IPS DF 6.9 (cell line): ENCODE measurements at regions not wholly inside any gene's neighbourhood (a gene's known extent, or its start where the extent isn't known, plus 50 kb on each side); places are given as distances from the start of the nearest gene placed in this dataset.

ENCODE experiments used
- DNase-seq: peaks from one replicate; pipeline ENCODE4 v3.0.0-alpha.2; 2013; ENCODE audit warnings: low read depth, low spot score
- H3K27ac ChIP-seq: one replicate; pipeline ENCODE4 v1.5.1; 2013; ENCODE audit warnings: low read length, control low read depth
- H3K27me3 ChIP-seq: 2 replicates; pipeline ENCODE4 v1.6.1; 2013; ENCODE audit warnings: mild to moderate bottlenecking, low read length; ENCODE audit not compliant: control insufficient read depth, insufficient read depth
- H3K36me3 ChIP-seq: 2 replicates; pipeline ENCODE4 v1.6.1; 2013; ENCODE audit warnings: low read length; ENCODE audit not compliant: control insufficient read depth, insufficient read depth
- H3K4me1 ChIP-seq: 2 replicates; pipeline ENCODE4 v1.6.1; 2013; ENCODE audit warnings: low read length; ENCODE audit not compliant: control insufficient read depth, insufficient read depth
- H3K4me3 ChIP-seq: 2 replicates; pipeline ENCODE4 v1.5.1; 2013; ENCODE audit warnings: mild to moderate bottlenecking, low read length
- H3K9me3 ChIP-seq: 2 replicates; pipeline ENCODE4 v1.6.1; 2013; ENCODE audit warnings: low read length, inconsistent platforms; ENCODE audit not compliant: control insufficient read depth, insufficient read depth
- WGBS: extraction: QIAGEN DNeasy Blood & Tissue Kit; methylation state at CpG from one replicate; pipeline ENCODE4 v1.1.7; 2013; ENCODE audit warnings: mixed read lengths, missing lambda C conversion rate; ENCODE audit not compliant: insufficient read length, insufficient coverage; 5-methylcytosine and 5-hydroxymethylcytosine counted together

GRCh38 chr13:29922896-29923295 lies 72.5 kb upstream of the UBL3 start:
- no CpG with 5 or more reads among the region's 3 CpGs for WGBS
- no peak for DNase-seq
- H3K4me3 ChIP-seq, result no peak overlapping the region
- no peaks in the 10 kb centered on the region for H3K27me3 ChIP-seq
- no peaks in the 10 kb centered on the region for H3K9me3 ChIP-seq
- peaks cover 1% of the 10 kb centered on the region; the same call in 1 of the 2 replicates for H3K4me1 ChIP-seq
- no peak overlapping the region for H3K27ac ChIP-seq
- H3K36me3 ChIP-seq, result no peaks in the 10 kb centered on the region

DNA sequence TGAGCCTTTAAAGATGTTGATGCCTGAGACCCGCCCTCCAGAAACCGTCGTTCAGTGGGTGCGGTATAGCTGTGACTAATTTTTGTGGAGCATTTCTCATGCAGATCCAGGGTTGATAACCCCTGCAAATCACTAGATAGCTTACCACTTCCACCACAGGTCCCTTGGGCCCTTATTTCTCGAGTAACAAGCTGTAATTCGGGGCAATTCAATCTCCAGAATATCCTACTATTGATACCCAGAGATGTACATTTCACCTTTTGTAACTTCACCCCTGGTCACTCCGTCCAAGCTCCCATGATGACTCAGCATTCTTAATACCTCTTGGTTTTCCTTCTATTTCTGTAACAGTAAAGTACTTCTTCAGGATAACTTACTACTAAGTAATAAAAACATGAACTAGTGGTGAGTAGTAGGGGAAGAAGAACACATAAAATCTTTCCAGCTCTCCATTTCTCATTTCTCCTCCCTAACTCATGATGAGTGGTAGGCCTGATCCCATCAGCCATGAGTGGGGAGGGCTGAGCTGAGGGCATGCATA lies 71.9 kb upstream of the UBL3 start:
- peaks cover 1% of the 10 kb centered on the region; the same call in 1 of the 2 replicates for H3K4me1 ChIP-seq
- no peak for DNase-seq

DNA sequence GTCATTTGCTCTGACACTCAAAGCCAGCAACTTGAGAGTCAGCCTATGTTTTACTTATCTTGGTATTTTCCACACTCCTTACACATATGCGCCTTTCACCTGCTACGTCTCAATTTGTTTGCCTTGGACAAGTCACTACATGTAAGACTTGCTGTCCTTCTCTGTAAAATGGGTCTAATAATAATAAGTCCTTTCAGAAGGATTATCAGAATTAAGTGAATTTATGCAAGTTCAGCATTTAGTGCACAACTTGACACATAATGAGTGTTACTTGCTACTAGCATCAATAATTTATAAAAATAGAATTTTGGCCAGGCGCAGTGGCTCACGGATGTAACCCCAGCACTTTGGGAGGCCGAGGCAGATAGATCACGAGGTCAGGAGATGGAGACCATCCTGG lies 71.1 kb upstream of the UBL3 start:
- Histone ChIP-seq H3K36me3 (no peaks in the 10 kb centered on the region), H3K27me3 (no peaks in the 10 kb centered on the region), H3K4me3 (no peak overlapping the region), H3K27ac (no peak overlapping the region), H3K9me3 (no peaks in the 10 kb centered on the region), H3K4me1 (peaks cover 1% of the 10 kb centered on the region; the same call in 1 of the 2 replicates)
- no CpG with 5 or more reads among the region's 6 CpGs for WGBS
- DNase-seq, result no peak

More for the DNA sequence above, 71.9 kb upstream of the UBL3 start:
- H3K9me3 ChIP-seq, result no peaks in the 10 kb centered on the region
- WGBS, result no CpG with 5 or more reads among the region's 7 CpGs
- H3K27ac ChIP-seq, result no peak overlapping the region
- H3K4me3 ChIP-seq, result no peak overlapping the region
- no peaks in the 10 kb centered on the region for H3K36me3 ChIP-seq
- H3K27me3 ChIP-seq, result no peaks in the 10 kb centered on the region

- no peaks in the 10 kb centered on the region for H3K36me3 ChIP-seq
- WGBS, result no CpG with 5 or more reads among the region's 5 CpGs
- no peaks in the 10 kb centered on the region for H3K9me3 ChIP-seq
- H3K4me1 ChIP-seq, result peaks cover 1% of the 10 kb centered on the region; the same call in 1 of the 2 replicates
- H3K27ac ChIP-seq, result no peak overlapping the region
- H3K27me3 ChIP-seq, result no peaks in the 10 kb centered on the region
- H3K4me3 ChIP-seq, result no peak overlapping the region
- no peak for DNase-seq
Measured at GRCh38 chr13:29920025-29920643, 69.7 kb upstream of the UBL3 start.

GRCh38 chr13:29918845-29919244 lies 68.4 kb upstream of the UBL3 start:
- Histone ChIP-seq H3K27ac (no peak overlapping the region), H3K4me3 (no peak overlapping the region), H3K4me1 (no peaks in the 10 kb centered on the region; the same call in 1 of the 2 replicates), H3K9me3 (no peaks in the 10 kb centered on the region), H3K27me3 (no peaks in the 10 kb centered on the region), H3K36me3 (no peaks in the 10 kb centered on the region)
- no peak for DNase-seq
- no CpG with 5 or more reads among the region's 4 CpGs for WGBS

- WGBS, result no CpG with 5 or more reads among the region's 3 CpGs
- no peaks in the 10 kb centered on the region for H3K36me3 ChIP-seq
- no peaks in the 10 kb centered on the region for H3K9me3 ChIP-seq
- no peaks in the 10 kb centered on the region for H3K27me3 ChIP-seq
- DNase-seq, result no peak
- H3K4me3 ChIP-seq, result no peak overlapping the region
- H3K4me1 ChIP-seq, result no peaks in the 10 kb centered on the region
- no peak overlapping the region for H3K27ac ChIP-seq
Measured at GRCh38 chr13:29917650-29918049, 67.2 kb upstream of the UBL3 start.

DNA sequence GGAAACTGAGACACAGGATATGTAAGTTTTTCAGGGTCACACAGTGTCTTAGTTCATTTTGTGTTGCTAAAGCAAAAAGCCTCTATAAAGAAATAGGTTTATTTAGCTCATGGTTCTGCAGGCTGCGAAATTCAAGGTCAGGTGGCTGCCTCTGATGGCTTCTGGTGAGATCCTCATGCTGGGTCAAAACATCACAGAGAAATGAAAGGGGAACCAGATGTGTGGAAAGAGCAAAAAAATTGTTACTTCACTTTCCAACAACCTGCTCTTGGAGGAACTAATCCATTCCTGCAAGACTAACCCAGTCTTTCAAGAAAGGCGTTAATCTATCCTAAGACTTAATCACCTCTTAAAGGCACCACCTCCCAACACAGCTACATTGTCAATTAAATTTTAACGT lies 64.2 kb upstream of the UBL3 start:
- Histone ChIP-seq H3K36me3 (no peaks in the 10 kb centered on the region), H3K4me3 (no peak overlapping the region), H3K4me1 (no peaks in the 10 kb centered on the region), H3K27ac (no peak overlapping the region), H3K27me3 (no peaks in the 10 kb centered on the region), H3K9me3 (no peaks in the 10 kb centered on the region)
- no CpG with 5 or more reads among the region's 3 CpGs for WGBS
- DNase-seq, result no peak

DNA sequence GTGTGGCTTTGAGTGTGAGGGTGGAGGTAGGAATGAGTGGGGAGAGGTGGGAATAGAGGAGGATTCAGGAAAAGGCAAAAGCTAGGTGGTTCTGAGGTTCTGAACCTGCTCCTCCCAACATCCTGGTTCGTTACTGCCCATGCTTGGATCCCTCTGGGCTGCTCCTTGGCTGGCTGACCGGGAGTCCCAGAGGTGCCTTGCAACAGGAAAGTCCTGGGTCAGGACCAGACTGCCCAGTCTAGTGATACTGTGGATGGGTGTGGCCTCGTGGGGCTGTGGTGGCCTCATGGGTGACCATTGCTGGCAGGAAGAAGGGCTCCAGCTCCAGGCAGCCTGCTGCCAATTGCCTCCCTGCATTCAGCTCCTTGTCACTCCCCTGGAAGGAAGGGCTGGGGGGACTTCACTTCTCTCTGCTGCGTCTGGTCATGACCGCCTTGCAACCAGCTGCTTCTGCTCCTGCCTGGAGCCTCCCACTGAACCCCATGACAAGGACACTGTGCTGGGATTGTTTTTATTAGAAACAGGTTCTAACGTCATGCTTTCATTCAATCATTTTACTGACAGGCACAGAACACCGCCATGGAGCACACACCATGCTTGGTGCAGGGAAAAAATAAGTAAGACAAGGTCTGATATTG lies 61.5 kb upstream of the UBL3 start:
- Histone ChIP-seq H3K4me1 (no peaks in the 10 kb centered on the region), H3K4me3 (no peak overlapping the region), H3K9me3 (no peaks in the 10 kb centered on the region), H3K27me3 (no peaks in the 10 kb centered on the region), H3K36me3 (no peaks in the 10 kb centered on the region), H3K27ac (no peak overlapping the region)
- no CpG with 5 or more reads among the region's 7 CpGs for WGBS
- DNase-seq, result no peak

GRCh38 chr13:29909975-29910674 lies 59.7 kb upstream of the UBL3 start:
- no peaks in the 10 kb centered on the region for H3K9me3 ChIP-seq
- no peaks in the 10 kb centered on the region for H3K36me3 ChIP-seq
- H3K4me1 ChIP-seq, result no peaks in the 10 kb centered on the region
- H3K27ac ChIP-seq, result no peak overlapping the region
- H3K4me3 ChIP-seq, result no peak overlapping the region
- H3K27me3 ChIP-seq, result no peaks in the 10 kb centered on the region
- WGBS, result no CpG with 5 or more reads among the region's 3 CpGs
- DNase-seq, result no peak

- H3K27ac ChIP-seq, result no peak overlapping the region
- H3K4me3 ChIP-seq, result no peak overlapping the region
- H3K4me1 ChIP-seq, result no peaks in the 10 kb centered on the region
- WGBS, result no CpG with 5 or more reads among the region's 11 CpGs
- no peaks in the 10 kb centered on the region for H3K9me3 ChIP-seq
- H3K27me3 ChIP-seq, result no peaks in the 10 kb centered on the region
- no peak for DNase-seq
- no peaks in the 10 kb centered on the region for H3K36me3 ChIP-seq
Measured at GRCh38 chr13:29909081-29909730, 58.8 kb upstream of the UBL3 start.
